NCI-H1105 treated with DMSO at 0.1 percent for 48 hours (cell line): ENCODE measurements at regions not wholly inside any gene's neighbourhood (a gene's known extent, or its start where the extent isn't known, plus 50 kb on each side); places are given as distances from the start of the nearest gene placed in this dataset.

Source experiments
- DNase-seq: peaks from one replicate; lab custom pipeline; 2025; lab: John Stamatoyannopoulos, UW

GRCh38 chr17:13353590-13353989 is 248.1 kb downstream of the HS3ST3A1 start:
- DNase-seq: no peak

DNA sequence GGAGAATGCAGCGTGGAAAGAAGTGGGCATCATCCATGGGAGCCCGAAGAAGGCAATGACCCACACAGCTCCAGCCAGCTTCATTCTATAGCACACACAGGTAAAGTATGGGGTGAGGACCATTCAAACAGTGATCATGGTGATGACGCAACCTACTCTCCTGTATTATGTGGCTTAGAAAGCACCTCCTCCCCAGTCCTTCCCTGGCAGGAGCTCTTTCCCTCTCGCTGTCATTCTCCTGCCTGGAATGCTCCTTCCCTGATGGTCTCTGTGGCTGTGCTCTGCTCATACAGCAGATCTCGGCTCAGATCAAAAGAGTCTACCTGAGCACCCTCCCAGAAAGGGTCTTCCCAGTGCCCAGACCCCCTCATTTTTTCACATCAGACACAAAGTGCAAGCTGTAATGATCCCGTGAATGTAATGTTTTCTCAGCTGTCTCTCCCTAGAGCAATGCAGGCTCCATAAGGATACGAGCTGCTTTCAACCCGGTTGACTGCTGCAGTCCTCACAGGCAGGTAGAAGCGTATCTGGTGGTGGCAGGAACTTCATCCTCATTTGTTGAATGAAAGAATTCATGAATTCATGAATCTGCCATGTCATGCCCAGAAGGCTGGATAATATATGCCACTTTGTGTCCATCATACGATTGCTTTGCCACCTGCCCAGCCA is 248.8 kb downstream of the HS3ST3A1 start:
- DNase-seq: no peak

DNA sequence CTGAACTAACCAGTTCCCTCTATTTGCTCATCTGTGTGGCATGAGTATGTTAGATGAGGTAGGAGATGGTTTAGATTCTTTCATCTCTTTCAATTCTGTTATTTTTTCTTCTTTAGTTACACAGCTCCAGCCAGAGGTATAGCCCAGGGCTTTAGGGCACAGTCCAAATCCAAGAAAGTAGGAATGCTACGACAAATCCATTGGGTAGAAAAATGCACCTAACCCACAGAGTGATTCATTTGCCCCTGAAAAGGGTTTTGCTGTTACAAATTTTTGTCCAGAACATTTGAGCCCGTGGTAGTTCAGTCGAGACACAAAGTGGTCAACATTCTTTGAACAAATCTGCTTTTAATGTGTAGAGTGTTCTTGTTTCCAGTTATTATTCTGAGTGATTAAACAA is 250.7 kb downstream of the HS3ST3A1 start:
- DNase-seq: no peak

DNA sequence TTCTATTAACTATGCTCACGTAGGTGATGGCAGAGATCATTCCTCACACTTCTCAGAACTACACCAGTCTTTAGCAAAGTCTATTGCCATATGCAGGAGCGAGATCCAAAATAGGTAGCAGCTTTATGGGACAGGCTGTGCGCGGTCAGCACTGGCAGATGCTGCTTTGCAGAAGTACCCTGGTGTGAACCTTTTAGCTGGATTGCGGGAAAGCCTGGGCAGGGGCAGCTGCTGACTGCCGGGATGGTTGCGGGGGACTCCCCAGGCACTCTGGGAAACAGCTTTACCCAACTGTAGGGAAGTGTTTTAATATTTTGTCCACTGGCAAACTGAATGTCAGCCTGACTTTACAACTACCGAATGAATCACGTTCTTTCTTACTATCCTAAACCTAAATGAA is 251.3 kb downstream of the HS3ST3A1 start:
- no peak for DNase-seq

GRCh38 chr17:13346996-13347762 is 254.6 kb downstream of the HS3ST3A1 start:
- no peak for DNase-seq

- no peak for DNase-seq
Measured at GRCh38 chr17:13346592-13346991, 255.1 kb downstream of the HS3ST3A1 start.

DNA sequence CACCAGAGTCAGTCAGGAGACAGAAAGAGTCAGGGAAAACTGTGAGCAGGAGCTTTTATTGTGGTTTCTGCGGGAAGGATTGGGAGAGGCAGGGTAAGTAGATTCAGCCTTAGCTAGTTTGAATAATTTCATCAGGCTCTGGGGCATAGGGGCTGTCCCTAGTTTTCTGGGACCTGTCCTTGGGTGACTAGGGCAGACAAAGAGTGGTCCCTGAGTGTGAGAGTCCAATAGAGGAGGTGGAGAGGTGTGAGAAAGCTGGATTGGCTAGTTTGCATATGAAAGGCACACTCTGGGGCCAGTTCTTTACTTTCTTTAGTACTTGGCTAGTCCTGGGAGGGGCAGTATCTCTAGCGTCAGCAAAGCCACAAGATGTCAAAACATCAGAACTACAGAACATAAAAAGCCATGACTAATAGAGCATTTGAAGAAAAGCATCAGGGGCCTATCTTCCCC is 255.6 kb downstream of the HS3ST3A1 start:
- DNase-seq: no peak

DNA sequence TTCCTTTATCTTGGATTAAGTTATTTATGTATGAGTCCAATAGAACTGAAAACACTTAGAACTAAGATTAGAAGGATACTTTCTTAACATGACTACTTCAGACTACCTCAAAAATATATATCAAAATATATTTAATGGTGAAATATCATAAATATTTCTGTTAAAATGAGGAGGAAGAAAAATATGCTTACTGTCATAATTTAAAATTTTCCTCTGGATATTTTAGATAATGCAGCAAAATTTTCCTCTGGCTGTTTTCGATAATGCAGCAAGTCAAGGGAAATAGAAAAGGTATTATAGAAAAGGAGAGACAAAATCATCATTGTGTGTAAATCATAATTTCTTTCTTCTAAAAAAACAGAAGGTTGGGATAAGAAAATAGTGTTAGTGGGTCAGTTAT is 263.3 kb downstream of the HS3ST3A1 start:
- no peak for DNase-seq

- peak; percentile 84 for DNase-seq
Measured at GRCh38 chr17:13337864-13338371, 263.8 kb downstream of the HS3ST3A1 start.

GRCh38 chr17:13337151-13337550 is 264.6 kb downstream of the HS3ST3A1 start:
- no peak for DNase-seq

DNA sequence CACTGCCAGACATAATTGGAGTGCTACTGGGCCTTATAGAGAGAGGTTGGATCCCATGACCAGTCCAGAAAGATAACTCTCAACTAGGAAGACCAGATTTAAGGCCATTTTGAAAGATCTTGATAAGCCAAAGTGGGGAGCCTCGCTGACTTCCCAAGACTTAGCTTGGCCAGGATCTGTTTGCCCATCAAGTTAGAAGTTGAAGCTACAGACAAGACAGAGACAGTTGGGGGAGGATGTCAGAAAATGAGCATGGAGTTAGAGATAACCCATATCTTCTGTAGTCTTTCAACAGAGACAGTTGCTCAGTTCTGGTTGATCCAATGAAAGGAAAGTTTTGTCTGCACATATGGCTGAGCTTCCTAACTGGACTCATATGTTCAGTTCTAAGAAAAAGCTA is 267.4 kb downstream of the HS3ST3A1 start:
- no peak for DNase-seq

DNA sequence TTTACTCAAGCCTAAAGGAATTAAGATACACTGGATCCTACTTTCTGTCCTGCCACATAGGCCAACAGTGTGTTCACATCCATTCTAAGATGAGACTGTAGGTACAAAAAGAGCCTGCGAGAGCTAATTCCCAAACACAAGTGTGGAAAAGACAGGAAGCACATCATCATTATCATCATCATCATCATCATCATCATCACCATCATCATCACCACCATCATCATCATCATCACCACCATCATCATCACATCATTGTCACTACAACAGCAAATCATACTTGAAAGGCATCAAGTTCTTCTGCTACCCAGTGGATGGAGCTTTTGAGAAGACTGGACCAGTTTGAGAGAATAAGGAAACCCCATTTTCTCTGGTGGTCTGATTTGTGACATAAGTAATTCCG is 268.1 kb downstream of the HS3ST3A1 start:
- DNase-seq: no peak

DNA sequence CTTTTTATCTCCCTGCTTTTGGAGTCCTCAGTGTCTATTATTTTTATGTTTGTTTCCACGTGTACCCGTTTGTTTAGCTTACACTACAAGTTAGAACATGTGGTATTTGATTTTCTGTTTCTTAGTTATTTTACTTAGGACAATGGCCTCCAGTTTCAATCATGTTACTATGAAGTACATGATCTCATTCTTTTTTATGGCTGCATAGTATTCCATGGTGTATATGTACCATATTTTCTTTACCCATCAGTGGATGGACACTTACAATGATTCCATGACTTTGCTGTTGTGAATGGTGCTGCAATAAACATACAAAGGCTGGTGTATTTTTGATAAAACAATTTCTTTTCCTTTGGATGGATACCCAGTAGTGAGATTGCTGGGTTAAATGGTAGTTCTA is 269.5 kb downstream of the HS3ST3A1 start:
- DNase-seq: no peak

GRCh38 chr17:13329421-13329820 is 272.3 kb downstream of the HS3ST3A1 start:
- DNase-seq: no peak

GRCh38 chr17:13323990-13324389 is 277.7 kb downstream of the HS3ST3A1 start:
- no peak for DNase-seq

DNA sequence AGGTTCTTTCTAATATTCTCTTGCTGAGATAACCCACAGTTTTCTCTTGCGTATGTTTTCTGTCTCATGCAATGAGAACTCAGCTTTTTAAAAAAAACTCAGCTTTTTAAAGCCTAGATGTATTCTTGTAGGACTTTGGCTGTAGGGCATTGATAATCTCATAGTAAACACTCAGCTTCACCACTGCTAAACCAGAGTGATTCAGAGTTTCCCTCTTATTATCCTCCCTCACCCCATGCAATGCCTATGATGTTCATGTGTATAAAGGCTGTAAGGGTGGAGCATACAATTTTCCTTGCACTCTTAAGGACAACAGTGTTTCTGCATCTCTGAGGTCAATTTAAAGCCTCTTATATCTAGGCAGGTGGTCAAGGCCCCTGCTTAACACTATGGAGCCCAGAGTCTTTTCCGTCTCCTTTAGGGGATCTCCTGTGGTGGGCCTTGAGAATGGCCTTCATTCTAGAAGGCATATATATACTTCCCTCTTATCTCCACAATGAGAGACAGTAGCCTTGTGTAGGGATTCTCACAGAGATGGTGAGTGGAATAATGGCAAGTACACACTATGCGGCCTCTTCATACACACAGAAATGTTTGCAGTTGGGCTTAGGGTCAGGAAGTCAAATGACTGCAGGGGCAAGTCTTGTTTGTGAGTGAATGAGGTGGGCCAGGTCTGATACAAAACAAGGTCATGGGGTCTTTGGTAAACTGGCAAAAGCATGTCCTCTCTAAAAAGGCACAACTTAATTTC is 279.6 kb downstream of the HS3ST3A1 start:
- no peak for DNase-seq

- DNase-seq: no peak
Measured at GRCh38 chr17:13320046-13320785, 281.5 kb downstream of the HS3ST3A1 start.

DNA sequence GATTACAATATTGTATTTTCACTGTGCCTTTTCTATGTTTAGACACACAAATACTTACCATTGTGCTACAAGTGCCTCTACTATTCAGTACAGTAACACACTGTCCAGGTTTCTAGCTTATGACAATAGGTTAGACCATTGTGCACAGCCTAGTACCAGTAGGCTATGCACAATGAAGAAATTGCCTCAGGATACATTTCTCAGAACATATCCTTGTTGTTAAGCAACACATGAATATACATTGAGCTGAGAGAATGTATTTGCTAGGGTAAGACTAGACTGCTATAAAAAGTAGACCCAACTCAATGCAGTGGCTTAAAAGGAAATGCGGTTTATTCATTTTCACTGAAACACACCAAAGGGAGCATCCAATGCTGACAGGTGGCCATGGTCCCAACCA is 285.1 kb downstream of the HS3ST3A1 start:
- no peak for DNase-seq

DNA sequence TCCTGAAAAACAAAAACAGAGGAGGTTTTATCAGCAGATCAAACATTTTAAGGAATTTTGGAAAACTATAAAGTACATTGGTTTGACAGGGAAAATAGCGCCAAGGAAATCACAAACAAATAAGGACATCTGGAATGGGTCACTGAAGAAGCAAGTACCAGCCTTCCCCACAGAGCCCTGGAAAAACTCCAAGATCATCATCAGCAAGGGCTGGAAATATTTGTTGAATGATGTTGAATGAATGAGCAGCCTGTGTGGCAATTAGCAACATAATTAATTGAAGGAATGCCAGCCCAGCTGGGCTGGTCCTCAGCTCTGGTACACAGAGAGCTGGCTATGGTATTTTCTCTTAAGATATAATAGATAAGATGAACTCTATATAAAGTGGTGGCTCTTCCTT is 290.4 kb downstream of the HS3ST3A1 start:
- peak; percentile 94 for DNase-seq

DNA sequence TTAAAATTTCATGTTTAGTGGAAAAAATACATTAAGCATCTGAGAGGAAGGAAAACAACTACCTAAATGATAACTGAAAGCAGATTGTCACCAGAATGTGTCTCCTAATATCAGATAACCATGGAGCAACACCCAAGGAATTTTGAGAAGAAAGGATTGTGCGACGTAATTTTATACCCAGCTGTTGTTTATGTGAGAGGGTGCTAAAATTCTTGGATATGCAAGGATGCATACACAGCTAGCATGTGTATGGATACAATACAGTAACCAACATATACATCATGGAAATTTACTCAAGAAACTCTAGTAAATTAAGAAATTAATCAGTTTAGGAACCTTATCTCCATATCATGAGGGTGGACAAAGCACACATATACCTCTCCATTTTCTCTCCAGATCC is 290.9 kb downstream of the HS3ST3A1 start:
- DNase-seq: no peak

- DNase-seq: no peak
Measured at GRCh38 chr17:13306310-13306962, 288.6 kb upstream of the ELAC2 start.
